K562 (cell line): ENCODE measurements at regions not wholly inside any gene's neighbourhood (a gene's known extent, or its start where the extent isn't known, plus 50 kb on each side); places are given as distances from the start of the nearest gene placed in this dataset.

Experiments
- ATF2 ChIP-seq: sonication (generic); formaldehyde crosslinking; IDR thresholded peaks from 2 replicates; pipeline ENCODE4 v1.8.1; 2022; ENCODE audit warnings: missing genetic modification reagents
- CBFA2T2 ChIP-seq: fragments of 450-650 bp; conservative IDR thresholded peaks from 2 replicates; pipeline ENCODE4 v1.6.1; 2017; ENCODE audit warnings: mild to moderate bottlenecking
- CBFA2T3 ChIP-seq: fragments of 450-650 bp; IDR thresholded peaks from 2 replicates; pipeline ENCODE4 v1.6.1; 2017
- CBX8 ChIP-seq: fragments of 200-600 bp; sonication (generic); IDR thresholded peaks from 2 replicates; pipeline ENCODE4 v1.6.1; 2012; ENCODE audit warnings: borderline replicate concordance, mixed run types, low read depth, mild to moderate bottlenecking, moderate library complexity, mixed read lengths, low read length, control low read depth, inconsistent platforms; ENCODE audit not compliant: poor library complexity, severe bottlenecking; ENCODE audit errors: extremely low read depth
- CCAR2 ChIP-seq: fragments of 200-400 bp; formaldehyde crosslinking; IDR thresholded peaks from 2 replicates; pipeline ENCODE4 v1.6.1; 2017; ENCODE audit warnings: mild to moderate bottlenecking, low read depth, low read length
- ETS1 ChIP-seq: conservative IDR thresholded peaks from 2 replicates; pipeline ENCODE4 v1.6.1; 2011; ENCODE audit warnings: low read depth, mild to moderate bottlenecking, low read length; ENCODE audit not compliant: control insufficient read depth
- HOXB6 ChIP-seq: fragments of 250-450 bp; sonication (Bioruptor Pico); IDR thresholded peaks from 2 replicates; pipeline ENCODE4 v1.5.1; 2022; ENCODE audit warnings: mild to moderate bottlenecking, borderline replicate concordance
- MLX ChIP-seq, 2 experiments: fragments of 450-650 bp in 1 of 2; sonication (generic) in 1 of 2; formaldehyde crosslinking; conservative IDR thresholded peaks; 2 replicates each; pipeline versions ENCODE4 v1.4.0 to v1.8.1; 2020 to 2022; ENCODE audit warnings: mild to moderate bottlenecking in 1 of 2, missing genetic modification reagents in 1 of 2
- MXD1 ChIP-seq: fragments of 250-450 bp; sonication (Bioruptor Pico); IDR thresholded peaks from 2 replicates; pipeline ENCODE4 v1.8.0; 2021; ENCODE audit warnings: borderline replicate concordance, mild to moderate bottlenecking, moderate library complexity; ENCODE audit not compliant: poor library complexity, severe bottlenecking
- NFXL1 ChIP-seq: fragments of 450-650 bp; formaldehyde crosslinking; IDR thresholded peaks from 2 replicates; pipeline ENCODE4 v1.4.0; 2021; ENCODE audit warnings: mild to moderate bottlenecking
- NUFIP1 ChIP-seq: fragments of 450-650 bp; IDR thresholded peaks from 2 replicates; pipeline ENCODE4 v1.6.1; 2018; ENCODE audit not compliant: partially characterized antibody
- SAP30 ChIP-seq: fragments of 200-600 bp; sonication (generic); IDR thresholded peaks from 2 replicates; pipeline ENCODE4 v1.6.1; 2012; ENCODE audit warnings: borderline replicate concordance, low read depth, mild to moderate bottlenecking, moderate library complexity, low read length, control low read depth, inconsistent platforms; ENCODE audit not compliant: insufficient read depth, poor library complexity, severe bottlenecking
- STAG1 ChIP-seq: sonication (generic); formaldehyde crosslinking; IDR thresholded peaks from 2 replicates; pipeline ENCODE4 v1.5.0; 2020; ENCODE audit warnings: missing genetic modification reagents, borderline replicate concordance
- SUPT5H ChIP-seq: fragments of 450-650 bp; IDR thresholded peaks from 2 replicates; pipeline ENCODE4 v1.6.1; 2016
- TEAD4 ChIP-seq, 2 experiments: sonication (generic) in 1 of 2; formaldehyde crosslinking in 1 of 2; IDR thresholded peaks; 2 replicates each; pipeline versions ENCODE4 v1.6.1 to v1.8.0; 2012 to 2022; ENCODE audit warnings: borderline replicate concordance in 1 of 2, inconsistent platforms in 1 of 2, low read length in 1 of 2, mild to moderate bottlenecking in 1 of 2, missing genetic modification reagents in 1 of 2
- ZBTB1 ChIP-seq: sonication (generic); formaldehyde crosslinking; IDR thresholded peaks from 2 replicates; pipeline ENCODE4 v1.8.1; 2023; ENCODE audit warnings: missing genetic modification reagents, low read depth, mild to moderate bottlenecking, borderline replicate concordance
- ZNF12 ChIP-seq: sonication (generic); formaldehyde crosslinking; IDR thresholded peaks from 2 replicates; pipeline ENCODE4 v1.4.0; 2020; ENCODE audit warnings: mild to moderate bottlenecking, missing genetic modification reagents
- ZNF609 ChIP-seq: sonication (generic); formaldehyde crosslinking; IDR thresholded peaks from 2 replicates; pipeline ENCODE4 v1.8.1; 2023; ENCODE audit warnings: missing genetic modification reagents, mild to moderate bottlenecking, borderline replicate concordance

GRCh38 chr3:177357352-177358090, 160.2 kb upstream of the TBL1XR1 start (continued):
- TF ChIP-seq ZNF609 (CRISPR knock-in tag) (no peak), MLX (CRISPR knock-in tag; conservative IDR thresholded peaks at IDR 0.05) (no peak), NUFIP1 (no peak), TEAD4 (IDR thresholded peaks at IDR 0.05; ENCODE audit: low read length) (peak; percentile 82), TEAD4 (CRISPR knock-in tag; IDR thresholded peaks at IDR 0.05; ENCODE audit: borderline replicate concordance) (no peak), CBX8 (no peak), SAP30 (no peak), ZNF12 (CRISPR knock-in tag) (no peak), STAG1 (CRISPR knock-in tag) (no peak), ZBTB1 (CRISPR knock-in tag) (no peak), CBFA2T3 (peak; percentile 89), NFXL1 (CRISPR knock-in tag) (no peak), SUPT5H (peak; percentile 33; the same call in 1 of the 2 replicates), CBFA2T2 (peak; percentile 77), ETS1 (no peak), ATF2 (CRISPR knock-in tag) (no peak), HOXB6 (CRISPR knock-in tag) (no peak), MXD1 (no peak), CCAR2 (no peak)
